Pancreas (tissue), 10 donors: ENCODE measurements at regions not wholly inside any gene's neighbourhood (a gene's known extent, or its start where the extent isn't known, plus 50 kb on each side); places are given as distances from the start of the nearest gene placed in this dataset.

ENCODE experiments used
- ATAC-seq, 4 donors: fragments of 200-7000 bp; cut with Tn5 transposase; one replicate each; pipeline versions ENCODE4 v1.8.0 to v1.9.1; 2020; ENCODE audit warnings: mild to moderate bottlenecking in 4 of 4, moderate library complexity in 4 of 4
- DNase-seq, 6 donors: peaks; one replicate each; pipeline ENCODE4 v3.0.0-alpha.2; 2020
- FAIRE-seq: peaks from 2 replicates; lab custom pipeline; 2012; peaks lifted over from hg19 to GRCh38; lab: Jason Lieb, UNC
- H3K27ac ChIP-seq, 4 donors: fragments of 200-600 bp; sonication (generic); 1 replicate in 3 of 4; 2 replicates in 1 of 4; pipeline versions ENCODE4 v1.5.0 to v1.8.0; 2020
- H3K27me3 ChIP-seq, 4 donors: fragments of 200-600 bp; one replicate each; pipeline ENCODE4 v1.8.0; 2021
- H3K36me3 ChIP-seq, 3 donors: fragments of 200-600 bp; sonication (generic) in 1 of 3; one replicate each; pipeline versions ENCODE4 v1.5.0 to v1.8.0; 2020 to 2021
- H3K4me1 ChIP-seq, 3 donors: fragments of 200-600 bp; one replicate each; pipeline ENCODE4 v1.8.0; 2021
- H3K4me3 ChIP-seq, 4 donors: fragments of 200-600 bp; sonication (generic) in 2 of 4; one replicate each; pipeline versions ENCODE4 v1.5.0 to v1.8.0; 2020 to 2021
- H3K9me3 ChIP-seq, 4 donors: fragments of 200-600 bp; one replicate each; pipeline ENCODE4 v1.8.0; 2021
- WGBS, 2 donors: extraction: QIAGEN DNeasy Blood & Tissue Kit; methylation state at CpG; one replicate each; pipeline ENCODE4 v1.1.7; 2013; 5-methylcytosine and 5-hydroxymethylcytosine counted together
- intact Hi-C, 3 donors: fragments of 100-400 bp; cut with DNase I; formaldehyde crosslinking; loops; one replicate each; pipeline versions ENCODE4 v1.11.1 to v1.14.2; 2022
- TF ChIP-seq, protein P1 (sequence below), 4 donors: fragments of 200-600 bp; sonication (generic) in 3 of 4; IDR thresholded peaks; one replicate each; pipeline versions ENCODE4 v1.5.0 to v1.8.0; 2021; ENCODE audit warnings: antibody characterized with exemption in 4 of 4
- donor health status: healthy with polysubstance abuse.
- donor health status: DM: no; HTN: no; CAD: no; lungs with moderate emphysema.
- donor health status: DM: no; HTN: no; CAD: no.
- donor health status: control.
- donor health status: control.
- donor health status: Bipolar disorder and iron deficiency.
- donor health status: DM: yes; HTN: yes; CAD: no.
- donor health status: DM: no; HTN: no; CAD: no.
- donor health status: DM: no; HTN: no; CAD: no.
- donor health status: DM: yes; HTN: yes; CAD: no.

DNA sequence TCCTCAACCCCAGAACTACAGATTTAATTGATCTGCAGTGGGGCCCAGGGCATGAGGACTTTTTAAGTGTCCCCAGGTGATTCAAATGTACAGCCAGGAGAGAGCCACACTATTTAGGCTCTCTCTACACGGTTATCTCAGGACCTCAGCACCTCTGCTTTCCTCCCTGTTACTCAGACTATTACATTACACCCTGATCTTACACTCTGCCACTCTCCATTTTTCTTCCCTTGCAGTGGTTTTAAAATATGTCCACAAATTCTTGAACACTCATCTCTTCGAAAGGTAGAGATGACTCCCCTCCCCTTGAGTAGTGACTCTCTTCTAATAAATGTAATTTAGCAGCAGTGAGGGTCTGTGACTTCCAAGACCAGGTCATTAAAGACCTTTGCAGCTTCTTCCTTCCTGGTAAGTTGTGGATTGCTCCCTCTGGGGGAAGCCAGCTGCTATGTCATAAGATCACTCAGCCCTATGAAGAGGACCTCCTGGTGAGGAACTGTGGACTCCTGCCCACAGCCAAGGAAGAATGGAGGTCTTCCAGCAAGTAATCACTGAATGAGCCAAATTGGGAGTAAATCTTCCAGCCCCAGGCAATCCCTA is 87.5 kb upstream of the SSBP2 start:
- no peak for FAIRE-seq
- no peaks in the 10 kb centered on the region for H3K36me3 ChIP-seq
- DNase-seq = no peak
- H3K27ac ChIP-seq = no peak overlapping the region
- peaks cover 13 to 16% (median 14%) of the 10 kb centered on the region in 3 donors for H3K4me1 ChIP-seq
- intact Hi-C loops = no loop called here
- H3K27me3 ChIP-seq = no peaks in the 10 kb centered on the region
- H3K4me3 ChIP-seq = no peak overlapping the region
- peak in 3 of 4 donors; percentile 65 to 71 (median 67) for ATAC-seq
- TF ChIP-seq, protein P1, sequence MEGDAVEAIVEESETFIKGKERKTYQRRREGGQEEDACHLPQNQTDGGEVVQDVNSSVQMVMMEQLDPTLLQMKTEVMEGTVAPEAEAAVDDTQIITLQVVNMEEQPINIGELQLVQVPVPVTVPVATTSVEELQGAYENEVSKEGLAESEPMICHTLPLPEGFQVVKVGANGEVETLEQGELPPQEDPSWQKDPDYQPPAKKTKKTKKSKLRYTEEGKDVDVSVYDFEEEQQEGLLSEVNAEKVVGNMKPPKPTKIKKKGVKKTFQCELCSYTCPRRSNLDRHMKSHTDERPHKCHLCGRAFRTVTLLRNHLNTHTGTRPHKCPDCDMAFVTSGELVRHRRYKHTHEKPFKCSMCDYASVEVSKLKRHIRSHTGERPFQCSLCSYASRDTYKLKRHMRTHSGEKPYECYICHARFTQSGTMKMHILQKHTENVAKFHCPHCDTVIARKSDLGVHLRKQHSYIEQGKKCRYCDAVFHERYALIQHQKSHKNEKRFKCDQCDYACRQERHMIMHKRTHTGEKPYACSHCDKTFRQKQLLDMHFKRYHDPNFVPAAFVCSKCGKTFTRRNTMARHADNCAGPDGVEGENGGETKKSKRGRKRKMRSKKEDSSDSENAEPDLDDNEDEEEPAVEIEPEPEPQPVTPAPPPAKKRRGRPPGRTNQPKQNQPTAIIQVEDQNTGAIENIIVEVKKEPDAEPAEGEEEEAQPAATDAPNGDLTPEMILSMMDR (IDR thresholded peaks at IDR 0.05) = peak in 1 of 4 donors; percentile 23
- no peaks in the 10 kb centered on the region for H3K9me3 ChIP-seq
- WGBS, 2 donors = 58 to 67% methylated on average over 2 of the region's 2 CpGs

DNA sequence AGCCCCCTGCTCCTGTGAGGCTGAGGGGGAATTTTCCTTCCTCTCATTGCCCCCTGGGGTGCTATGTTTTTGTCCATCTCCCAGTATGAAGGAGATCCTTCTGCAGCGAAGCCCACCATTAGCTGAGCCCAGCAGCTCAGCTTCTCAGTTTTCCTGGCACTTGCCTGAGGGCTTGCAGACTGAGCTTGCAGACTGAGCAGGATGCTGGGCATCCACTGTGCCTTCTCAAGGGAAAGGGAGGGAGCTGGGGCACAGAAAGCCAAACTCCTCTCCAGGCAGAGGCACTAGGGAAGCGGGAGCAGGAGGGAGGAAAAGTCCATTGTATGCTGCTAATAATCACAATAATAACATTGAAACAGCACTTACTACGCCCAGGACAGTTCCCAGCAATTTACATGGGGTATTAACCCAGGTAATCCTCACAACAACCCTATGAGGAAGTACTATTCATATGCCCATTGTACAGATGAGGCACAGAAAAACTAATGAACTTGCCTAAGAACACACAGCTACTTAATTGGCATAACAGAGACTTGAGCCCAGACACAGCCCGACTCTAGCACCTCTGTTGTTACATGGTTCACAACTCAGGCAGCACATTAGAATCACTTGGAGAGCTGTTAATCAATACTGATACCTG is 86.9 kb upstream of the SSBP2 start:
- H3K27me3 ChIP-seq = no peaks in the 10 kb centered on the region
- intact Hi-C loops = no loop called here
- TF ChIP-seq, protein P1 (IDR thresholded peaks at IDR 0.05) = no peak
- ATAC-seq = no peak
- H3K4me1 ChIP-seq = peaks cover 7 to 11% (median 8%) of the 10 kb centered on the region in 3 donors
- DNase-seq = no peak
- WGBS, 2 donors = 87 to 94% methylated on average over 4 of the region's 4 CpGs
- no peak for FAIRE-seq
- no peaks in the 10 kb centered on the region for H3K9me3 ChIP-seq
- H3K36me3 ChIP-seq = no peaks in the 10 kb centered on the region
- no peak overlapping the region for H3K4me3 ChIP-seq
- H3K27ac ChIP-seq = no peak overlapping the region

DNA sequence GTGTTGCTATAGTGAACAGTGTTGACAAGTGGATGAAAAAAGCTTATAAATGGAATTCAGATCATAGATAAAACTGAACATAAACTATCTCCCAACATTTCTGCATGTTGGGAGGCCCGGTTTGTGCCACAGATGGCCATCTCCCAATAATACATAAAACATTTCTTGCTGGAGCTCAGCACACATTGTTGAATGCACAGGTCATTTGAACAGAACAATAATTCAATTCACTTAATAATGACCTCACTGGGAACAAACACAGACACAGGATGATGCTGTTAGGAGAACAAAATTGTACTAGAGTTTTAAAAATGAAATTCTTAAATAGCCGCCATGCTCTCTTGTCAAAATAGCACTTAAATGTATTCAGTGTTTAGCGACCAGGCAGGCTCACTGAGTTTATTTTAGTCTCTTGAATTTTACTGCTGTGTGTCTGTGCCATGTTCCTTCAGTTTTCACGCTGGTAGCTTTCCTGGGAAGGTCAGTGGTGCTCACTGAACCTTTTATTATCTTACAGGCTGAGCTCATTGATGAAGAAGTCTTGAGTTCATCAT is 85.0 kb upstream of the SSBP2 start:
- ATAC-seq (peak in 2 of 4 donors; percentile 40 to 57), DNase-seq (no peak), FAIRE-seq (no peak)
- intact Hi-C loops = no loop called here
- no peaks in the 10 kb centered on the region for H3K9me3 ChIP-seq
- H3K36me3 ChIP-seq = no peaks in the 10 kb centered on the region
- H3K27ac ChIP-seq = peak overlapping the region in 1 of 4 donors; percentile 30
- H3K27me3 ChIP-seq = no peaks in the 10 kb centered on the region
- peaks cover 0 to 6% (median 5%) of the 10 kb centered on the region in 3 donors for H3K4me1 ChIP-seq
- TF ChIP-seq, protein P1 (IDR thresholded peaks at IDR 0.05) = no peak
- H3K4me3 ChIP-seq = no peak overlapping the region
- 70 to 77% methylated on average over 4 of the region's 4 CpGs for WGBS, 2 donors

DNA sequence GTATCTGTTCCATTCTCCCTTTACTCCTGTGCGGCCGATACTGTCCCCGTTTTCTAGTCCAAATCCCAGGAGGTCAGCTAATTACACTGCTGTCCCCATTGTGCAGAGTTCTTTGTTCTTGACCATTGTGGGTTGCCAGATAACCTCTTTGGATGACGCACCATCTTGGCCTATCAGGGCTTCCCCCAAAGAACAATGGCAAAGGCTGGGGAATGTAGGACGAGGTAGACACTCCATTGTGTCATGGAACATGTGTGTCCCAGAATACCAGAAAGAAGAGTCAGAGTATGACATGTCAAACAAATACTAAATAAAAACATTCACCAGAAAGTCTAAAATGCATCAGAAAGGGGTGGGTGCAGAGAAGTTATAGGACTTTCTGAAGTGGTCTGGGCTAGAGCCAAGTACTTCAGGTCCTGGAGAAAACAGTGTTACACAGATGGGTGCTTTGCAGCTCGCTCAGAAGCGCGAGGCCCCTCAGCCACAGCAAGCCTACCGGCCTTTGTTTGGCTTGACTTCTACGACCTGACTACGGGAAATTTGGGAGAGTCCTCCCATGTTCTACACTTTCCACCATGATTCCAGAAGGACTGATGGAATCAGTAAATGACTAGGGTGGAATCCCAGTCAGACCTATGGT is 83.2 kb upstream of the SSBP2 start:
- intact Hi-C loops = no loop called here
- H3K27ac ChIP-seq = no peak overlapping the region
- DNase-seq (no peak), FAIRE-seq (no peak), ATAC-seq (no peak)
- no peaks in the 10 kb centered on the region for H3K9me3 ChIP-seq
- no peak overlapping the region for H3K4me3 ChIP-seq
- TF ChIP-seq, protein P1 (IDR thresholded peaks at IDR 0.05) = no peak
- WGBS, 2 donors = 97 to 98% methylated on average over 11 of the region's 11 CpGs
- no peaks in the 10 kb centered on the region for H3K27me3 ChIP-seq
- H3K4me1 ChIP-seq = peaks cover 0 to 6% (median 5%) of the 10 kb centered on the region in 3 donors
- no peaks in the 10 kb centered on the region for H3K36me3 ChIP-seq
